Mucosa of gallbladder (tissue), 1 donor: ENCODE measurements at regions not wholly inside any gene's neighbourhood (a gene's known extent, or its start where the extent isn't known, plus 50 kb on each side); places are given as distances from the start of the nearest gene placed in this dataset.
"Not testable (repeated sequence)": the region's sequence is repeated elsewhere in the genome, so short reads cannot be mapped to it uniquely, and the experiment has no call there.

Experiments
- DNase-seq: peaks from one replicate; pipeline ENCODE4 v3.0.0-alpha.2; 2020; ENCODE audit warnings: low spot score
- donor health status: DM: no; HTN: no; CAD: no.

DNA sequence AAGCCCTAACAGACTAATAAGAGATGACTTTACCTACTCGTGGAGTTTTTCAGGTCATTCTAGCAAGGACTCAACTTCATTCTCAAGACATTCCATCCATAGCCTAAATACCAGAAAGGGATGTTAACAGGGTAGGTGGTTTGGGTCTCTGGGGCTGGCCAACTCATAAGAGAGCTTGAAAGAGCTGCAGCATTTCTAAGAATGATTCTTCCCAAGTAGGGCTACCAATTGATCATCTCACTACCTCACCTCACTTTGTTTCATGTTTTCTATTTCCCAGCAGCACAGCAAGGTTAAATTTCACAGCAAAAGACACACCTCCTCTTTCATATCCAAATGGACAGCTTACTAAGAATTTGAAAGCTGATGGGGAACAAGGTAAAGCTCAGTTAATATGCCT lies 614.8 kb upstream of the DIPK2B start:
- DNase-seq: no peak

DNA sequence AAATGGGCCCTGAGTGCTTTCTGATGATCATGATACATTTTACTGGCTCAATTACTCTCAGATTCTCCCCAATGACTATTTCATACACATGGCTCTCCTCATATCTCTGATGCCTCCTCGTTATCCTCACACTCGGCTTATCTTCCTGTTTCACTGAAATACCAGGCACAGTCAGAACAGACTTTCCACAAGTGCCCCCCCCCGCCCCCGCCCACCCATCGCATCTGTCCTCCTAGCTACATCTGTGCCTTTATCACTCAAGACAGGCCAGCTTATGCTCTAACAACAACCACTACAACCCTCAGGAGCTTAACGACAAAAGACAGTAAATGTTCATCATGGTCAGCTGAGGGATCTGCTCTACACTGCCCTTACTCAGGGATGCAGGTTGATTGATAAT lies 610.6 kb upstream of the DIPK2B start:
- DNase-seq: no peak

DNA sequence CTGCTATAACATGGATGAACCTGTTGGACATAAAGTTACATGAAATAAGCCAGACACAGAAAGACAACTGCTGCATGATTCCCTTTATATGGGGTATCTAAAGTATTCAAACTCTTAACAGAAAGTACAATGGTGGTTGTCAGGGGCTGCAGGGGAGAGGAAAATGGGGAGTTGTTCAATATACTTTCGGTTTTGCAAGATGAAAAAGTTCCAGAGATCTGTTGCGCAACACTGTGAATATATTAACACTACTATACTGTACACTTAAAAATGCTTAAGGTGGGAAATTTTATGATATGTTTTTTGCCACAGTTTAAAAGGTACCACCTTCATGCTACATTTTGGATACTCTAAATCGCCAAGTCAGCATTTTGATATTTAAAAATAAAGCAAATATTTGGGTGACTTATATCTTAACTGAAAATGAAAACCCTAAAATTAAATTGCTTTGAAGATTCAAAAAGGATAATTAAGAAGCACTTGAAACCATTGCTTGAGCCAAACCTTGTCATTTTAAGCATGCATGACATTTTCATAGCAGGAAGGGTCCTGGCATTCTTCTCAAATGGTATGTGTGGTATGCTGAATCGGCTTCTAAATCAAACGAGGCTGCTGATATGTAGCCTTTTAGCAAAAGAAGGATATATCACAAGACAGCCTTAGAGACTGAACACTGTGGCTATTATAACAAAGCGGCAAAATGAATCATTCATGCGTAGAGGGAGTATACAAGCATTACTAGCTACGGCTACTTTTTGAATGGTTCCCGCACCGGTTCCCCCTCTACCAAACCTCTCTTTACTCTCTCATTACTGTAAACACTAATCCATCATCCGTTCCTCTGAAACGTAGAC lies 607.1 kb upstream of the DIPK2B start:
- no peak for DNase-seq

DNA sequence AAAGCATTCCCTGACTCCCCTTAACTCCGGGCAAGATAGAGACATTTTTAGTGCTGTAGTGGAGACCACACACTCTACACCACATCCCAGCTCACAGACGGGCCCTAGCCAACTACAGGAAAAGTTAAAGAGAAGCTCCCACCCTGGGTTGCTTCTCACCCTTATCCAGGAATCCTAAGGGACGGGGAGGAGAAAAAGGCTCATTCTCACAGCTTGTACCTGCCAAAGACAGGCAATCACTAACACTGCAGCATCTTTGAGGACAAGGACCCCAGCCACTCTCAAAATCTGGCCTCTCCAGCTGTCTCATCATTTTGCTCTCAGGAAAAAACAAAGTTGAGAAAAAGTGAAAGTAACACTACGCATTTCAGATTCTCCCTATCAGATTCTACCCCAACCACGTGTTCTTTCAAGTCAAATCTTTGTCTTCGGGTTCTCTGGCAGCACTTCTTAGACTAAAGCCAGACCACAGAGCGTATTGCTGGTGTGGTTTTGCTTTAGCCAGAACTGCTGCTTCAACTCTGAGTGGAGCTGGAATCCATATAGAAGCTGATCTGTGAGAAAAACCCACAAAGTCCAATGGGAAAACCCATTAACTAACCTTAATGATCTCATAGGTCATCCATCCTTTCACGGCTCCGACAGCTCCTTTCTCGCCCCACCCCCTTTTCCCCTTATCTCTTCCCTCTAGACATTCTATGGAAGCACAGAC lies 605.9 kb upstream of the DIPK2B start:
- DNase-seq: no peak

DNA sequence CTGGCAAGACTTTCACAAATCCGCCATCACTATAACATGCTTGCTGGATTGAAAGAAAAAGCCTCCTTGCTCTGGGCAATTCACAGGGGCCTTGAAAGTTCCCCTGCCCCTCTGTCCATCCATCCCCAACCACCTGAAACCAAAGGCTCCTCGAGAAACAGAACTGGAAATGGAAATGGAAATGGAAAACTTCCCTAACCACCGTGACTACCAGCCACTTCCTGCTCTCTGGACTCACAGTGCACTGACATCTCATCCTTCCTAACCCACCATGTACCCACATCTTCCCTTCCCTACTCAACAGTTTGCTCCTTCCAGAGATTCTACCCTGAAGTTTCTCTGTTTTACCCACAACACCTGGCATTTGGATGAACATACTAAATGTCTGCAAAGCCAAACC lies 603.6 kb upstream of the DIPK2B start:
- DNase-seq: no peak

DNA sequence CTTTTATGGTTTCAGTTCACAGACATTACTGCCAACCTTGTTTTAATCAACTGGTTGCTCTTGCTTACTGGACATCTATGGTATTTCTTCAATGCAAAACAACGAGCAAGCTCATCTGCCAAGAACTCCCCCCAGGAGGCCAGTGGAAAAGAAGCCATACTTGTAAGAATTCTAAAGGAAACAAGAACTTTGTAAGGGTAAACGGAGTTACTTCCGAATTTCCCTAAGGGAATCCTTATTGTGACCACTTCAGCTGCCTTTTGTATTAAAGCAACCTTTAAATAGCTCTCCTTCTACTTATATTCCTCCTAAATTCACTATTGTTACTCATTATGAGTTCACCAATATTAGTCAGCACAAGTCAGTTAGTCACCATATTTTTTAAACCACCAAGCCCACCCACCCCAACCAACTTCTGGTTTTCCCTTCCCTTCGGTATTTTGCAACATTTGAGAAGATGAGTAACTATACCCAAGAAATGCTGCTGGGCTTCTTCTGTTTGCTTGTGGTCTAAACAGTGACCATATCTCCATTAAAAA lies 602.8 kb upstream of the DIPK2B start:
- no peak for DNase-seq

DNA sequence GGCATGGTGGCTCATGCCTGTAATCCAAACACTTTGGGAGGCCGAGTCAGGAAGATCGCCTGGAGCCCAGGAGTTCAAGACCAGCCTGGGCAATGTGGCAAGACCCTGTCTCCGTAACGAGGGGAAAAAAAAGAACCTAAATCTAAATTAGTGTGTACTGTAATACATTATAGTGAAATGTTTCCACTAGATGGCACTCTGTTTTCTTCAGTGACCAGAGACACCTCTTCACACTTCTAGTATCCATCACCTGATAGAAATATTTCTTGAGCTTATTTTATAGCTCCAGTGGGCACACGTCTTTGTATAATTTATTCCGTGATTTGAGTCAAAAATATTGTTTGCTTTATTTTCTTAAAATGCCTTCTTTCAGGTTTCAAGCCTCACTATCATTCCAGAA lies 600.9 kb upstream of the DIPK2B start:
- no peak for DNase-seq

DNA sequence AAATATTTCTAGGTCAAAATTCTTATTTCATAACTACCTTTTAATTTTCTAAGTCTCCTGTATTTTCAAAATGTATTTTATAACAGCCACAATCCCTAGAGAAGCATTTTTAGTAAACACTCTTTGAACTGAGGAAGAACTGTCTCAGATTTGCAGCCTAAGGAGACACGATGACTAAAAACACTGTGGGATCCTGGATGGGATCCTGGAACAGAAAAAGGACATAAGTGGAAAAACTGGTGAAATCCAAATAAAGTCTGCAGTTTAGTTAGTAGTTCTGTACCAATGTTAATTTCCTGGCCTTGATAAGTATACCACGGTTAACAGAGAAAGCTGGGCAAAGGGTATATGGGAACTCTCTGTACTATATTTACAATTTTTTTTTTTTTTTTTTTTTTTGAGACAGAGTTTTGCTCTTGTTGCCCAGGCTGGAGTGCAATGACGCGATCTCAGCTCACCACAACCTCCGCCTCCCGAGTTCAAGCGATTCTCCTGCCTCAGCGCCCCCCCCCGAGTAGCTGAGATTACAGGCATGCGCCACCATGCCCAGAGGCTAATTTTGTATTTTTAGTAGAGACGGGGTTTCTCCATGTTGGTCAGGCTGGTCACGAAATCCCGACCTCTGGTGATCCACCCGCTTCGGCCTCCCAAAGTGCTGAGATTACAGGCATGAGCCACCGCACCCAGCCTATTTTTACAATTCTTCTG lies 600.2 kb upstream of the DIPK2B start:
- not testable (repeated sequence) for DNase-seq

DNA sequence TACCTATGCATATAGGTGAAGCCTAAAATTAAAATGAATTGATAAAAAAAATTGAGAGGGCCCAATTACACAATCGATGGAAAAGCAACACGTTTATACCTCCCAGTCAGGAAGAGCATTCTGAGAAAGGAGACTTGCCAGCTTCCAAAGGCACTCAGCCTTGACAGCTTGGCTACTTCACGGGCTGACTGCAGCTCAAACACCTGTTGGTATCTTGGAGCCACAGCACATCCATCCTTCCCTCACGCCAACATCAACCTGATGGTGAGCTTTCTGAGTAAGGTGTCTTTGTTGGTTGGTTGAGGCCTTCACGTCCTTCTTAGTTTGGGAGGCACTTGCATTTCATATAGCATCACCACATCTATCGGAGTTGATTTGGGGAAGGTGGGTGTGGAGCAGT lies 598.9 kb upstream of the DIPK2B start:
- no peak for DNase-seq

DNA sequence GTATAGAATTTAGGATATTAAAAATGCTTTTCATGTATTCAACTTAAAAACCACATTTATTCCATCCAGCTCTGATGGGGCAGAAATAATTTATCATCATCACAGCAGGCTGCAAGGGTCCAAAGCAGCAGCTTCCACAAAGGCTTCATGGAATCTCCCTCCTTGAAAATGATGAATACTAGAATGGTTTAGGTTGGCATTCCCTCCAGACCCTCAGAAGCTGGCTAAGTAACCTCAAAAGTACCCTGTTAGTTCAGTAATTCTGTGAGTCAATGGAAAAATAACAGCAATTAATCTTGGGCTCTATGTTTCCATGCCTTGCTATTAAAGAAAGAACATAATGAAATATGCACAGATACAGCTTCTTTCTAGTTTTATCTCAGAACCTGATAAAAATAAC lies 594.9 kb upstream of the DIPK2B start:
- DNase-seq: no peak

DNA sequence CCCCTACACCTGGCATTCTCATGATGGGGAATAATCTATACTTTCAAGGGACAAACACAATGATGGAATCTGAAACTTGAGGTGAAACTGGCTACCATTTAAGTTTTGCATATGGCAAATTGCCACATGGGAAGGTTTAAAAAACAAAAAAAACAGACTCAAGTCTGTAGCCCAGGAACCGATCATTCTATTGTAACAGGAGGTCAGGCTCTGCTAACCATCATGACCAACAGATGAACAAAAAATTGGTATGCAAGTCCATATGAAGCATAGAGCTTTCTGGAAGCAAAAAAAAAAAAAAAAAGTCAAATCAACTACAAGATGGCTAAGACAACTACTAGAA lies 594.3 kb upstream of the DIPK2B start:
- DNase-seq: no peak

DNA sequence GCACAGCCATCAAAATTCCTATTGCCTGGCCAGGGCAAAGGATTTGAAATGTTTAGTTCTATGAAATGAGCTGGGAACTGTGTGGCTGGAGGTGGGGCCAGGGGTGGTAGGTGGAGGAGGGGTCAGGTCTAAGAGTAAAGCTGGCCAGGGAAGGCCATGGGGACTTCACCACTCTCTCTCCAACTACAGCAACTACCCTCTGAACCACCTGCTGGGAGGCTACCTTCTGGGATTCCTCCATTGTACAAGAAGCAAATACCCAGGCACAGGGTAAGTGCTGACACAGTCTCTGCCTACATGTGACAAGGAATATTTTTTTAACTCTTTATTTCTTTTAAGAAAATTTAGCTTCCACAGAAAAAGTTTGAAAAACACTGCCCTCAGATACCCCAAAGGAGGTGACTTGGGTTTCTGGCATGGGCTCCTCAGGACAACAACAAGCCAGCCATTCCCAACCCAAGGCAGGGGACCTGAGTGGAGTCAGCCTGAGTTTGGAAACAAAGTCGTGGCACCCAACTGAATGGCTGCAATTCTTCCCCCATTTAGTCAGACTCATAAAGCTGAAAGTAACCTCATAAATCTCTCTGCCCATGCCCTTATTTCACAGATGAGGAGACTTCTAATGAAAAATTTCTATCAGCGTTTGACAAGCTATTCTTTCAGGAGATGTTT lies 593.8 kb upstream of the DIPK2B start:
- DNase-seq: no peak

DNA sequence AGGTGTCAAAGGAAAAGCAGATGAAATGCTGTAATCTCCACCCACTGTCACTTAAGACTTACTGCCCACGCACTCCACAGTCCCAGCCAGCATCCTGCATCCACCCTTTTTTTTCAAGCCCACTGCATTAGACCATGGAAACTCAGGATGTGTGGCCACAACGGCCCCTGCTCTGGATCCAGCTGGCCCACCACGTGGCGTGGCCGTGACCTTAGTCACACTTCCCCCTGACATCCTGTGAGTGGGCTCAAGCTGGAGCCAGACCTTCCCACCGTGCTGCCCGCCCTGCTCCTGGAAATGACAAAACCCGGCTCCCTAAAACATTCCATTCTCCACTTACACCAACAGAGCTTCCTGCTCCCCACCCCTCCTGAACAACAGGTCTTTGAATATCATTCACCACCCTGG lies 588.3 kb upstream of the DIPK2B start:
- no peak for DNase-seq

DNA sequence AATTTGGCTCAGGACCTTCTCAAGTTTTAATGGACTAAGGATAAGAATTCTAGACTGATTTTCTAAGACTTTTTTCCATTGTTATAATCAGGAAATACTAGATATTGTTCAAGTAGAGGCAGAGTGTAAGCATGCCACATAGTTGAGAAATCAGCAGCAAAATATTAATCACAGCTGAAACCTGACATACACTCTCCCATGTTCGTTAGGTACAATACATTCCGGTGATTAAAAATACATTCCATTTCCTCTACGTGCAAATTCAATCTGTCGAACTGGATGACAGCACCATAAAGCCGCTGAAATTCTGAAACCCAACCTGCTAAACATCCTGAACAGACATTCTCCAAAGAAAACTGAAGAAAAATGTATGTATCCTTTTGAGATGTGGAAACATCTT lies 587.6 kb upstream of the DIPK2B start:
- no peak for DNase-seq

DNA sequence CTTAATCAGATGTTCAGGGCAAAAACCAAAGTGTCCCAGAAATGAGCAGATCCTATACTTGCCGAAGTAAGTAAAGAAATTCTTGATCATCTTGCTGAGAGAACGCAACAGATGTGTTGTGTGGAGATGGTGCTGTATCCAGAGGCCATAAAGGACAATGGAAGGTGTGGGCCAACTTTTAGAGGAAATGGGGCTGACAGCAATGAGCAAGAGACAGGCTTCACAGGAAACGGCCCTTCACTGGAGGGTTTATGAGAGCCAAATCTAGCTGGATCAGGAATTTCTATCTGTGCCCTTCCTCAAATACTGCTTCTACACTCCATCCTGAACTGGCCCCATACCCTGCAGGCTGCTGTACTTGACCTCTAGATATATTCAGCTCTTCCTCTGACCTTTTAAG lies 583.9 kb upstream of the DIPK2B start:
- DNase-seq: no peak

DNA sequence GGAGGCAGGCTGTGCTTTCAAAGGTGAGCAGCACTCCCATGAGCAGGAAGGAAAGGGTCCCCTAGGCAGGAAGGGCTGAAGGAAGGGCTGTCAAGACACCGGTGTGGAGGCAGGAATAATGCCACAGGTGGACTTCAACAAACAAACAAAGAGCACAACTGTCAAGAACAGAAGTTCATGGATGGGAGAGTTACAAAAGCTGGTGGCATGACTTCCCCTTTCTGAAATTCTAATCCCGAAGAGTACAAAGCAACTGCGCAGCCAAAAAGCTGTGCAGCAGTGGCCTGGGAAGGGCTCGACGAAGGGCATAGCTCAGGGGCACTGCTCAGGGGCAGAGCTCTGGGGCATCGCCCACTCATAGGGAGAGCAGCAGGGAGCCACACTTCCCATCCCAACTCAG lies 582.3 kb upstream of the DIPK2B start:
- no peak for DNase-seq

DNA sequence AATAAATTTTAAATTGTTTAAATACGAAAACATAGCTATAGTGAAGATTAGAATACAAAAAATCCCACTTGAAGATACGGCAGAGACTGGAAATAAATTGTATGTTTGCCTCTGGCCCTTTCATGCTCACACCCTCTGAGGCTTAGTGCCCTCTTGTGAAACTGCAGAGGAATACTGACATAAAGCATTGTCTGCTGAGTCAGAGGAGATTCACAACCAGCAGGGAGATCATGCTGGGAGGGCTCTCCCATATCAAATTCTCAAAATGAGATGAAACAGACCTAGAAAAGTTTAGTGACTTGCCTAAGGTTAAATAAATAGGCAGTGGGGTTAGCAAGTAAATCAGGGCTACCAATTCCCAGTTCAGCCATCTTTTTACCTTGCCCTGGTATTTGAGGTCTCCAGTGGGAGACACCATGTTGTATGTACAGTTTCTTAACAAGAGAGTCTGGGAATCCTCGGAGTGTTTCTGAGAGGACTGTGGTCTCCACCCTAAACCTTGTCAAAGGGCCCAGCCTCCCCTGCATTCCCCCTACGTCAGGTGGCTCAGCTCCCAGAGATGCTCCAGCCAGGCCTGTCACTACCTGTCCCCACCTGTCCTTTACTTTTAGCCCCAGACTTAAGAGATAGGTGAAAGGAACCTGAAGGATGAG lies 581.4 kb upstream of the DIPK2B start:
- no peak for DNase-seq

DNA sequence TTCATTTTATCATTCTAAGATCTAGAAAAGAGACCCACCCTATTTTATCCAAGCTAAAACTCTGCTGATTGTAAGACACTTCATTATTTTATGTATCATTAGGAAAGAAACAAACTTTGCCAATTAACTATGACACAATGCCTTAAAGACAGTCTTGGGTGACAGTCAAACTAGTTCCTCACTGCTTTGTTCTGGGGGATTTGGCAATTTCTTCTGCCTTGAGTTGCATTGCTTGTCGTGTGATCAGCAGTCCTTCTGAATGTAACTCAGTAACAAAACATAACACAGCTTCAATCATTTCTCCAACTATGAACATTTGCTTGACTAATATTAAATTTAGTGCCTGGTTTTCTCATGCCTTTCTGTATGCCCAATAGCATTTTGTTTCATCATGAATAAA lies 577.9 kb upstream of the DIPK2B start:
- DNase-seq: no peak

DNA sequence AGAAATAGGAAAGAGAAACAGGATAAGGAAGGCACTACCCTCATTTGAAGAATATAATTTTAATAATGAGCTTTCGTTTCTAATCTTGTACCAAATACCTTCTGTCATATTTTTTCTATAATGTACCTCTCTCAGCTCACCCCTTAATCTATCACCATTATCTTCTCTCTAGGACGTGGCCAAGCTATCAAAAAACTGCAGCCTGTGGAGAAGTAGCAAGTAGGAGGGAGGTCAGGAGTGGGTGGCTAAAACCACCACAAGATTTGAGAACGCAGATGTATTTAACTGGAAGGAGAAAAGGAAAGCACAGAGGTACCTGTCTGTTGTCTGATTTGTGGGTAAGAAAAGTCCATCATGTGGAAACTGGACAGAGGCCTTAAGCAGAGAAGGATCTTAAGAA lies 576.7 kb upstream of the DIPK2B start:
- no peak for DNase-seq

DNA sequence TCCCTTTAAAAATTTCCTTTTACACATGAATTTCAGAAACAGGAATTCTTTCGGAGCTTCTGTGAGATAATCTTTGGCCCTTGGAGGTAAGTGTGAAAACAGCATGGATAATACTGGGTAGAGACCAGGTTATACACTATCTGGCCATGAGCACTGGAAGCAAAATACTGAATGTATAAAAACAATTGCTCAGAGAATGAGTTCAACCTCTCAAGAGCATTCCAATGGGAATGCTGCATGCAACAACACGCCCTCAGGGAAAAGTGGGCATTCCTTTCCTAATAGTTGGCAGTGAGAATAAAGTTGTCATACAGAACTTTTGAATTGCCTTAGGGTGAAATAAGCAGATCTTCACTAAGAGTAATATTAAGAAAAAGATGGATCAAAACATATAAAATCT lies 574.8 kb upstream of the DIPK2B start:
- no peak for DNase-seq

DNA sequence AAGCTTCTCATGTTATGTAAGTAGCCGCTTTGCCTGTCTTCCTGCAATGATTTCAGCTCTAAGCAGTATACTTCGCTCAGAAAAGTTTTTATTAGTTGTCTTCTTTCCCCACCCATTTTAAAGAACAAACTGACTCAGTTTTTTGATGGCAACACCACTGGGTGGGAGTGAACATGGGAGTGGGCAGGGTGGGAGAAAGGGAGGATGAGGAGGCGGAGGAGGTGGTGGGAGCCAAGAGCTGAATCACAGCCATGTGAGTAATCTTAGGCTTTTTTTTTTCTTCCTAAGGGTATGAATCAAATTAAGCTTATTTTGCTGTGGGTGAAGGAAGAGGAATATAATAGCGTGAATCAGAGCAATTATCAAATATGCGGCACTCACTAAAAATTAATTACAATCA lies 574.3 kb upstream of the DIPK2B start:
- DNase-seq: no peak

DNA sequence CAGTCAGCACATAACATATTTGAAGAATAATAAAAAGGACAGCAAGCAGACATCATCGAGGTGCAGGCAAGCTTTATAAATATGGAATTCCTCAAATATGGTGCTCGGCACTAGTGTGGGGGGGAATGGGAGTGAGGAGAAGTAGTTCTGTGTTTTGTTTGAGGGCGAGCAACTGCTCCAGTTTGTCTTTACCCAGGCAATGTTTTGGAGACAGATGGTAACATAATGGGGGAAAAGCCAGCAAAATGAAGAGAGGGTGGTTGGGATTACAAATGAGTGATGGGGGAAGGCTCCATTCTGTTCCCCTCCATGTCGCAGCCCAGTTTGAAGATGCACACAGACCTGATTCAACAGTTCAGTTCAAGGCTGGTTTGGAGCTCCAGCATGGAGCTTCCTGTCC lies 572.9 kb upstream of the DIPK2B start:
- no peak for DNase-seq
